ENCODE measurements at regions not wholly inside any gene's neighbourhood (a gene's known extent, or its start where the extent isn't known, plus 50 kb on each side); places are given as distances from the start of the nearest gene placed in this dataset.

DNA sequence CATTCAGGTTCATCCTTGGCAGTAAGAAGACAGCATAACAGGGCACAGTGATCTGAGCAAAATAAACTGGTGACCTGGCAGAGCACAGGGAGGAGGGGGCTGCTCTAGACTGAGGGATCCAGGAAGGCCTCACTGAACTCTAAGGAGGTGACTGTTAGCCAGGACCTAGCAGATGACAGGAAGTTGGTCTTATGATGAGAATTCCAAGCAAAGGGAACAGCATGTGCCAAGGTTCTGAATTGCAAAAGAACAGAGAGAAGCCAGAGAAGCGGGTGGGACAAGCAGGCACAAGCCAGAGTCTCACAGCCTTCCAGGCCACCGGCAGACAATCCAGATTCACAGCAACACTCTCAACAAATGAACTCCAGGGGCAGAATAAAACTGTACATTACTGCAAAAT, 152.7 kb upstream of the PTPRM start:
- Mint-ChIP-seq H3K9me3 (no peaks in the 10 kb centered on the region), H3K4me3 (no peak overlapping the region), H3K27me3 (no peaks in the 10 kb centered on the region), H3K27ac (no peak overlapping the region), H3K4me1 (no peaks in the 10 kb centered on the region), H3K36me3 (ENCODE audit: low read depth) (no peaks in the 10 kb centered on the region)
- DNase-seq = no peak
- intact Hi-C loops (cut with micrococcal nuclease) = no loop called here

- Mint-ChIP-seq H3K27ac (no peak overlapping the region), H3K27me3 (no peaks in the 10 kb centered on the region), H3K9me3 (no peaks in the 10 kb centered on the region), H3K4me3 (no peak overlapping the region), H3K36me3 (ENCODE audit: low read depth) (no peaks in the 10 kb centered on the region), H3K4me1 (no peaks in the 10 kb centered on the region)
- intact Hi-C loops (cut with micrococcal nuclease) = no loop called here
- DNase-seq = no peak
These were observed 151.8 kb upstream of the PTPRM start for GRCh38 chr18:7415081-7415894.

- no peaks in the 10 kb centered on the region for H3K36me3 Mint-ChIP-seq (ENCODE audit: low read depth)
- intact Hi-C loops (cut with micrococcal nuclease) = no loop called here
- H3K4me3 Mint-ChIP-seq = no peak overlapping the region
- no peaks in the 10 kb centered on the region for H3K27me3 Mint-ChIP-seq
- H3K9me3 Mint-ChIP-seq = no peaks in the 10 kb centered on the region
- H3K4me1 Mint-ChIP-seq = no peaks in the 10 kb centered on the region
- H3K27ac Mint-ChIP-seq = no peak overlapping the region
- no peak for DNase-seq
These were observed 149.4 kb upstream of the PTPRM start for GRCh38 chr18:7417727-7418126.

DNA sequence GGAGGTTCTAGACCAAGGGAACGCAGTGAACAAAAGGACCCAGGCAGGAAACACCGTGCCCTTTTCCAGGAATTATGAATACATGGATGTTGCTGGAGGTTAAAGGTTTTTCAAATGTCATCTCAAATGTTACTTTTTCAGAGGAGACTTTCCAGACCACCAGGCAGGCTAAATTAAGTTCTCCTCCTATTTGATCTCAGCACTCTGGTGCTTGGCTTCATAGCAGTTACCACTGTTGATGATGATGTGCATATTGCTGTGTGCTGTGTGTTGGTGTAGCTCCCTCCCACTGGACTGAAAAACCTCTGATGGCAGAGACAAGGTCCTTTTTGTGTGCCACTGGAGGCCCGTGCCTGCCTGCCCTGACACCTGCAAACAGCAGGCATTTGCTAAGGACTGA, 137.3 kb upstream of the PTPRM start:
- Mint-ChIP-seq H3K4me1 (no peaks in the 10 kb centered on the region), H3K4me3 (no peak overlapping the region), H3K27ac (no peak overlapping the region), H3K36me3 (ENCODE audit: low read depth) (no peaks in the 10 kb centered on the region), H3K27me3 (no peaks in the 10 kb centered on the region), H3K9me3 (no peaks in the 10 kb centered on the region)
- DNase-seq = no peak
- intact Hi-C loops (cut with micrococcal nuclease) = no loop called here

DNA sequence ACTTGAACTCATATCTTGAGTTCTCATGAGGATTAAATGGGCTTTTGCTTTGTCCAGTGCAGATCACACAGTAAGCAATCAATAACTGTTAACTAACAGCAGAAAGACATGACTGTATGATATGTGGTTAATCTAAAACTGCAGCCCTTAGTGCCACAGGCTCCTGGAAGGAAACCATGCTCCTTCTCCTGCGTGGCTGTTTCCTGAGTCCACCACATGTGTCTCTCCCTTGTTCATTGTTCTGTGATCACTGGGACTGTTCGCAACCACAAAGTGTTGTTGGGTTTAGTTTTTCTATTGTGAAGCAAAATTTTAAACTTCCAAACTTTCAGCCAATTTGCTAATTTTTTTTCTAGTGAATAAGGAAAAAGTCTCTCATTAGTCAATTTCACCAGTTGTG, 130.9 kb upstream of the PTPRM start:
- no peaks in the 10 kb centered on the region for H3K36me3 Mint-ChIP-seq (ENCODE audit: low read depth)

DNA sequence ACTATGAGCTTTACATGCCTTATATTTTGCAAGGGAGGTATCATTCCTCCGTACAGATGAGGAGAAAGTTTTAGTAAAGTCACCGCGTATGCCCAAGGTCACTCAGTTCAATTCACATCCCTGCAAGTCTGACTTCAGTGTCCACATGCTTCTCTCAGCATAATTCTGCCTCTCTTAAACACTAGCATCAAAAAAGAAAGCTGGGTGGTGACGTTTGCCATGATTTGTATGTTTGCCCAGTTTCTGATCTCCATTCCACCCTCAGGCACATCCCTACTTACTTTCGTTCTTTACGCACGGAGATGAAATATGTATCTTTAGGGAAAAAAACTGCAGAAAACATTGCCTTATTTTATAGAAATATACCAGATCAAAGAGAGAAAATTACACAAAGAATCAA, 129.2 kb upstream of the PTPRM start:
- Mint-ChIP-seq H3K27ac (no peak overlapping the region), H3K36me3 (ENCODE audit: low read depth) (no peaks in the 10 kb centered on the region), H3K4me3 (no peak overlapping the region), H3K4me1 (no peaks in the 10 kb centered on the region), H3K27me3 (no peaks in the 10 kb centered on the region), H3K9me3 (no peaks in the 10 kb centered on the region)
- intact Hi-C loops (cut with micrococcal nuclease) = no loop called here
- no peak for DNase-seq

More for the DNA sequence above, 130.9 kb upstream of the PTPRM start:
- no peaks in the 10 kb centered on the region for H3K9me3 Mint-ChIP-seq
- H3K27me3 Mint-ChIP-seq = no peaks in the 10 kb centered on the region
- DNase-seq = no peak
- H3K27ac Mint-ChIP-seq = no peak overlapping the region
- H3K4me3 Mint-ChIP-seq = no peak overlapping the region
- no peaks in the 10 kb centered on the region for H3K4me1 Mint-ChIP-seq
- intact Hi-C loops (cut with micrococcal nuclease) = no loop called here

DNA sequence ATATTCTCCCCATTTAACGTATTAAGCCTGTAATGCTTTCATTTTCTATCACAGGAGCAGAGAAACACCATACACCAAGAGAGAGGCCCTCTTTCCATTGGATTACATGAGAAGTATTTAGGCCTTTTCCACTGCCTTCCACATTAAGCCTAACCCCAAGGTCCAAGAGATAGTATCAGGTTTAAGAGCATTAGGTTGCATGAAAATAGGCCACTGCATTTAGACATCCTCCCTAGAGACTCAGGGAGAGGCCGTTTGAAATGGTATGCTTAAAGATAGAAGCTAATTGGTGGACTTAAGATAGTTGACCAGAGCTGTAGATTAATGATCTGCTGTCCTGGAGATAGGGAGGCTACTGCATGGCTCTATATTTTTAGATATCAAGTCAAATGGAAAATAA, 128.5 kb upstream of the PTPRM start:
- H3K36me3 Mint-ChIP-seq (ENCODE audit: low read depth) = no peaks in the 10 kb centered on the region
- intact Hi-C loops (cut with micrococcal nuclease) = no loop called here
- no peaks in the 10 kb centered on the region for H3K4me1 Mint-ChIP-seq
- DNase-seq = no peak
- H3K27me3 Mint-ChIP-seq = no peaks in the 10 kb centered on the region
- no peak overlapping the region for H3K4me3 Mint-ChIP-seq
- no peaks in the 10 kb centered on the region for H3K9me3 Mint-ChIP-seq
- no peak overlapping the region for H3K27ac Mint-ChIP-seq

DNA sequence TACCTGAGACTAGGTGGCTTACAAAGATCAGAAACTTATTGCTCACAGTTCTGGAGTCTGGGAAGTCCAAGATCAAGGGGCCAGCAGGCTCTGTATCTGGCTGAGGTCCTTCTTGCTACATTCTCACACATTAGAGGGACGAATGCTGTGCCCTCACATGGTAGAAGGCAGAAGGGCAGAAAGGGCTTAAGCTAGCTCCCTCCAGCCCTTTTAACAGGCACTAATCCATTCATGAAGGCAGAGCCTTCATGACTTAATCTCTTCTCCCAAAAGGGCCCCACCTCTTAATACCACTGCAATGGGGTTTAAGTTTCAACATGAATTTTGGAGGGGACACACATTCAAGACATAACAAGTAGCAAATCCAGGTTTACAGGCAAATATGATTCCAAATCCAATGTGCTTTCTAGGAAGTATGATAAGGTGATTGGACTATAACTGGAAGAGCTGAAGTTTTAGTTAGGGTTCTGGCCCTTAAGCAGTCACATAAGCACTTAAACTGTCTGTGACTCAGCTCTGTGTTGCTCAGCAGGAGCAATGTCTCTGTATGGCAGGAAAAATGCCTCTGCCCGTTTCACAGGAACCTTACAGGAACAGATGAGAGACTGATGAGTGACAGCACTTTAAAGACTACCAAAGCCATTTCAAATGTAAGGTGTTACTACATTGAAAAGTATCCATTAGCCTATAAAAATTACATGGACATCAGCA, 119.6 kb upstream of the PTPRM start:
- no peak overlapping the region for H3K27ac Mint-ChIP-seq
- no peaks in the 10 kb centered on the region for H3K27me3 Mint-ChIP-seq
- DNase-seq = no peak
- no peaks in the 10 kb centered on the region for H3K36me3 Mint-ChIP-seq (ENCODE audit: low read depth)
- intact Hi-C loops (cut with micrococcal nuclease) = no loop called here
- H3K9me3 Mint-ChIP-seq = no peaks in the 10 kb centered on the region
- no peak overlapping the region for H3K4me3 Mint-ChIP-seq
- H3K4me1 Mint-ChIP-seq = no peaks in the 10 kb centered on the region

DNA sequence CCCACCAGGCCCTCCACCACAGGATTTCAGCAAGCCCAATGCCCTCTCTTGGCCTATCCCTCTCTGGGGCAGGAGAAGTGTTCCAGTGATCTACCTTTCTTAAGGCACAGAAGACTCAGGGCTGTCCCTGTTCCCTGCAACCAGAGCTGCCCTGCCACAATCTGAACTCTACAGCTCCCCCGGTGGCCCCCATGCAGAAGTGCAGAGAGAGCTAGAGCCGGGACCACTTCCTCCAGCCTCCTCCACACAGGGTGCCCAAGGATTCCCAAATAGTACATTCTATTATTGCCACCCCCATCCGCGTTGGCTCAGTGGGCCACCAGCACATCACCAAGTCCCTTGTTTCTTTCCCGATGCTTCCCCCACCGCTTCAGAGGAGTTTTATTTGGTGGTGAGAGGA, 114.8 kb upstream of the PTPRM start:
- Mint-ChIP-seq H3K27ac (no peak overlapping the region), H3K9me3 (no peaks in the 10 kb centered on the region), H3K4me3 (no peak overlapping the region), H3K27me3 (no peaks in the 10 kb centered on the region), H3K4me1 (no peaks in the 10 kb centered on the region), H3K36me3 (ENCODE audit: low read depth) (no peaks in the 10 kb centered on the region)
- peak; percentile 54 for DNase-seq
- intact Hi-C loops (cut with micrococcal nuclease) = no loop called here

GRCh38 chr18:7454429-7454828, 112.7 kb upstream of the PTPRM start:
- intact Hi-C loops (cut with micrococcal nuclease) = no loop called here
- no peaks in the 10 kb centered on the region for H3K36me3 Mint-ChIP-seq (ENCODE audit: low read depth)
- no peak for DNase-seq
- H3K27me3 Mint-ChIP-seq = no peaks in the 10 kb centered on the region
- no peaks in the 10 kb centered on the region for H3K9me3 Mint-ChIP-seq
- no peaks in the 10 kb centered on the region for H3K4me1 Mint-ChIP-seq
- H3K27ac Mint-ChIP-seq = no peak overlapping the region
- no peak overlapping the region for H3K4me3 Mint-ChIP-seq

DNA sequence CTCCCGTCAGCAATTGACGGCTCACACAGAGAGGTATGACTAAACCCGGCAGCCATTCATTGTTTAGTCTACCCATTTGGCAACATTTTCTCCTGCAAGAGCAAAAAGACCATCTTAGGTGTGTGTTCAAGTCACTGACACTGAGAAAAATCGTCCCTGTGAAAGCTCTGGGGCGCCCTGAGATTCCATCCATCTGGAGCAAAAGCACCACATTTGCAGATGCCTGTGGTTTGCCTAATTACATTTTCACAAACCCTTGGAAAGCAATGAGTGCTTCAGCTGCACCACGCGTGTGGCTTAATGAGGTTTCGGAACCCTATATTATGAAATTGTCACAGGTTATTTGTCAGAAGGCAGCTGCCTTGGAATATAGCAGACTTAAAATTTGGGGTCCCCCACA, 110.7 kb upstream of the PTPRM start:
- Mint-ChIP-seq H3K36me3 (ENCODE audit: low read depth) (no peaks in the 10 kb centered on the region), H3K4me1 (no peaks in the 10 kb centered on the region), H3K4me3 (no peak overlapping the region), H3K9me3 (no peaks in the 10 kb centered on the region), H3K27ac (no peak overlapping the region), H3K27me3 (no peaks in the 10 kb centered on the region)
- no peak for DNase-seq
- intact Hi-C loops (cut with micrococcal nuclease) = no loop called here

- H3K27me3 Mint-ChIP-seq = no peaks in the 10 kb centered on the region
- H3K9me3 Mint-ChIP-seq = no peaks in the 10 kb centered on the region
- intact Hi-C loops (cut with micrococcal nuclease) = no loop called here
- no peak for DNase-seq
- no peak overlapping the region for H3K4me3 Mint-ChIP-seq
- no peaks in the 10 kb centered on the region for H3K4me1 Mint-ChIP-seq
- H3K27ac Mint-ChIP-seq = no peak overlapping the region
- H3K36me3 Mint-ChIP-seq (ENCODE audit: low read depth) = no peaks in the 10 kb centered on the region
These were observed 109.9 kb upstream of the PTPRM start for GRCh38 chr18:7457262-7457661.

- H3K9me3 Mint-ChIP-seq = no peaks in the 10 kb centered on the region
- no peak overlapping the region for H3K27ac Mint-ChIP-seq
- no peaks in the 10 kb centered on the region for H3K27me3 Mint-ChIP-seq
- H3K4me3 Mint-ChIP-seq = no peak overlapping the region
- no peaks in the 10 kb centered on the region for H3K4me1 Mint-ChIP-seq
- H3K36me3 Mint-ChIP-seq (ENCODE audit: low read depth) = no peaks in the 10 kb centered on the region
- intact Hi-C loops (cut with micrococcal nuclease) = no loop called here
- DNase-seq = no peak
These were observed 108.2 kb upstream of the PTPRM start for GRCh38 chr18:7458884-7459283.

DNA sequence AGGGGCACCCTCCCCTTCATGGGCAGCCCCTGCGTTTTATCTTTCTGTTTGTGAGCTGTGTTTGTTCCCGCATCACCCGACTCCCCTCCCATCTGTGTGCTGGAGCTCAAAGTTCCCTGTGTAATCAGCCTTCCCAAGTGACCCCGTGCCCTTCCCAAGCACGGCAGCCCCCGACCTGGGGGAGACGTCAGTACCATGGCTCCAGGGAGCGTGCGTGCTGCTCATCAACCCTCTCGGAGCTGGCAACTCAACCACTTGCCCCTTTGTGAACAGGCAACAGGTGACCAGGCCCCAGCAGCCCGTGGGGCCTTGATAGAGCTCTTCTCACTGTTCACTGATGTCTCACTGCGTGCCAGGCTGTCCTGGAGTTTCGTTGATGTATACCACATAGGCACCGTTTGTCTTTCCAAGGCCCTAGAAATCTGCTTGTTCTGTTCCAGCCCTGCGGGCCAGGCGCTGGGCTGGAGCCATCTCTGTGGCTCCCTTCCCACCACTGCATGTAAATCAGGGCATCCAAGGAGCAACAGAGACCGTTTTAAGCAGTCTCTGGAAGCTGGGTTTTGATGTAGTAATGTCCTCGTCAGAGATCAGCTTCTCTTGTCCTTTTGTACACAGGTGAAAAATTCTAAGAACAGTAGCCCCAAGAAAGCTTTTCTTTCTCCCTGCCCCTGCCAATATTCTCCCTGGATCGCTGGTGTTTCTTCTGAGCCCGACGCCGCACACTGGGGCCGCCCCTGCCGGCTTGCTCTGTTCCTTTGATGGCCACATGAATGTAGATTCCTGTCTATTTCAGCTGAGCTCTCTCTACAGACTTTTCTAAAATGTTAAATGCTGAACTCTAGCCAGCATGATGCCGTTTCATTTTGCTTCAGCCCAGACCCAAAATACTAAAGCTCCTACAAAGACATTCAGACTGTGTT, 107.0 kb upstream of the PTPRM start:
- Mint-ChIP-seq H3K9me3 (no peaks in the 10 kb centered on the region), H3K4me3 (no peak overlapping the region), H3K27me3 (no peaks in the 10 kb centered on the region), H3K27ac (no peak overlapping the region), H3K36me3 (ENCODE audit: low read depth) (no peaks in the 10 kb centered on the region), H3K4me1 (no peaks in the 10 kb centered on the region)
- intact Hi-C loops (cut with micrococcal nuclease) = no loop called here
- no peak for DNase-seq

Measured in activated CD4-positive, alpha-beta T cell treated with anti-CD3 and anti-CD28 coated beads, Interleukin-2, amount 10 ng/mL, durations not matched to agents 24 days and 14 days (primary cell).